WTC11 (cell line): ENCODE measurements at regions not wholly inside any gene's neighbourhood (a gene's known extent, or its start where the extent isn't known, plus 50 kb on each side); places are given as distances from the start of the nearest gene placed in this dataset.
"Not testable (repeated sequence)": the region's sequence is repeated elsewhere in the genome, so short reads cannot be mapped to it uniquely, and the experiment has no call there.

Source experiments
- ATAC-seq: fragments of 200-7000 bp; cut with Tn5 transposase; 2 replicates; pipeline ENCODE4 v1.10.0; 2021; ENCODE audit warnings: mild to moderate bottlenecking, moderate library complexity
- CTCF ChIA-PET: fragments of 300-600 bp; sonication (Branson Sonifier 250); formaldehyde crosslinking; loops from one replicate; lab custom pipeline; 2021; ENCODE audit warnings: antibody characterized with exemption; lab: Charles Lee
- POLR2A ChIA-PET: fragments of 350-600 bp; sonication (Branson Sonifier 250); formaldehyde crosslinking; loops from one replicate; lab custom pipeline; 2021; ENCODE audit warnings: antibody characterized with exemption; lab: Charles Lee
- DNase-seq: peaks from one replicate; pipeline ENCODE4 v3.0.0; 2021; ENCODE audit warnings: low spot score
- H3K27ac Mint-ChIP-seq: 2 replicates; pipeline ENCODE4 v1.8.0; 2021; ENCODE audit warnings: mixed read lengths
- H3K27me3 Mint-ChIP-seq: 2 replicates; pipeline ENCODE4 v1.8.0; 2021; ENCODE audit warnings: low read depth, mild to moderate bottlenecking, moderate library complexity, mixed read lengths
- H3K36me3 Mint-ChIP-seq: 2 replicates; pipeline ENCODE4 v1.8.0; 2021; ENCODE audit warnings: mixed read lengths
- H3K4me1 Mint-ChIP-seq: 2 replicates; pipeline ENCODE4 v1.8.0; 2022; ENCODE audit warnings: mixed read lengths
- H3K4me3 Mint-ChIP-seq: 2 replicates; pipeline ENCODE4 v1.8.0; 2021; ENCODE audit warnings: mild to moderate bottlenecking, moderate library complexity, mixed read lengths
- H3K9me3 Mint-ChIP-seq: 2 replicates; pipeline ENCODE4 v1.8.0; 2021; ENCODE audit warnings: mixed read lengths
- E2F4 ChIP-seq: sonication (generic); formaldehyde crosslinking; IDR thresholded peaks from 2 replicates; pipeline ENCODE4 v1.8.1; 2022; ENCODE audit warnings: low read depth, mild to moderate bottlenecking, moderate library complexity, missing genetic modification reagents, borderline replicate concordance
- ERG ChIP-seq: fragments of 250-450 bp; sonication (Bioruptor Pico); IDR thresholded peaks from 2 replicates; pipeline ENCODE4 v1.8.0; 2021; ENCODE audit warnings: mild to moderate bottlenecking
- ESRRA ChIP-seq: sonication (generic); formaldehyde crosslinking; IDR thresholded peaks from 2 replicates; pipeline ENCODE4 v1.8.1; 2022; ENCODE audit warnings: mild to moderate bottlenecking, missing genetic modification reagents, borderline replicate concordance
- FOXJ3 ChIP-seq: sonication (generic); formaldehyde crosslinking; IDR thresholded peaks from 2 replicates; pipeline ENCODE4 v1.9.0; 2021; ENCODE audit warnings: missing genetic modification reagents, mild to moderate bottlenecking, borderline replicate concordance
- FOXK1 ChIP-seq: sonication (generic); formaldehyde crosslinking; IDR thresholded peaks from 2 replicates; pipeline ENCODE4 v1.8.0; 2022; ENCODE audit warnings: mild to moderate bottlenecking, moderate library complexity, missing genetic modification reagents
- FOXP1 ChIP-seq: sonication (generic); formaldehyde crosslinking; IDR thresholded peaks from 2 replicates; pipeline ENCODE4 v1.8.0; 2022; ENCODE audit warnings: missing genetic modification reagents, mild to moderate bottlenecking, moderate library complexity, borderline replicate concordance
- FOXP4 ChIP-seq: sonication (generic); formaldehyde crosslinking; IDR thresholded peaks from 2 replicates; pipeline ENCODE4 v1.8.0; 2022; ENCODE audit warnings: mild to moderate bottlenecking, missing genetic modification reagents
- HMGXB4 ChIP-seq: sonication (generic); formaldehyde crosslinking; IDR thresholded peaks from 2 replicates; pipeline ENCODE4 v1.8.1; 2023; ENCODE audit warnings: mild to moderate bottlenecking, moderate library complexity, missing genetic modification reagents
- MYBL2 ChIP-seq: sonication (generic); formaldehyde crosslinking; IDR thresholded peaks from 2 replicates; pipeline ENCODE4 v1.8.1; 2023; ENCODE audit warnings: mild to moderate bottlenecking, moderate library complexity, missing genetic modification reagents
- PRRX2 ChIP-seq: fragments of 250-450 bp; sonication (Bioruptor Pico); IDR thresholded peaks from 2 replicates; pipeline ENCODE4 v1.8.0; 2021; ENCODE audit warnings: mild to moderate bottlenecking
- SMAD4 ChIP-seq: sonication (generic); formaldehyde crosslinking; IDR thresholded peaks from 2 replicates; pipeline ENCODE4 v1.8.0; 2022; ENCODE audit warnings: mild to moderate bottlenecking, missing genetic modification reagents
- SP1 ChIP-seq: sonication (generic); formaldehyde crosslinking; conservative IDR thresholded peaks from 2 replicates; pipeline ENCODE4 v1.8.1; 2022; ENCODE audit warnings: missing genetic modification reagents
- ZNF671 ChIP-seq: fragments of 250-450 bp; sonication (Bioruptor Pico); IDR thresholded peaks from 2 replicates; pipeline ENCODE4 v1.8.0; 2021; ENCODE audit warnings: mild to moderate bottlenecking
- TF ChIP-seq, protein P1 (sequence below): sonication (generic); formaldehyde crosslinking; IDR thresholded peaks from 2 replicates; pipeline ENCODE4 v1.8.0; 2023; ENCODE audit warnings: mild to moderate bottlenecking, missing genetic modification reagents
- TF ChIP-seq, protein P2 (sequence below): sonication (generic); formaldehyde crosslinking; IDR thresholded peaks from 2 replicates; pipeline ENCODE4 v1.8.1; 2023; ENCODE audit warnings: mild to moderate bottlenecking, missing genetic modification reagents, borderline replicate concordance
- TF ChIP-seq, protein P3 (sequence below): sonication (generic); formaldehyde crosslinking; IDR thresholded peaks from 2 replicates; pipeline ENCODE4 v1.8.1; 2023; ENCODE audit warnings: mild to moderate bottlenecking, missing genetic modification reagents

DNA sequence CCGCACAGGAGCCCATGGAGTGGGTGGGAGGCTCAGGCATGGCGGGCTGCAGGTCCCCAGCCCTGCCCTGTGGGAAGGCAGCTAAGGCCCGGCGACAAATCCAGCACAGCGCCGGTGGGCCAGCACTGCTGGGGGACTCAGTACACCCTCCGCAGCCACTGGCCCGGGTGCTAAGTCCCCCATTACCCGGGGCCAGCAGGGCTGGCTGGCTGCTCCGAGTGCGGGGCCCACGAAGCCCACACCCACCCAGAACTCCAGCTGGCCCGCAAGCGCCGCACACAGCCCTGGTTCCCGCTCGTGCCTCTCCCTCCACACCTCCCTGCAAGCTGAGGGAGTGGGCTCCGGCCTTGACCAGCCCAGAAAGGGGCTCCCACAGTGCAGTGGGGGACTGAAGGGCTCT is 610.0 kb upstream of the NRG3 start:
- CTCF ChIA-PET, H3K36me3 Mint-ChIP-seq, DNase-seq, H3K4me1 Mint-ChIP-seq, H3K4me3 Mint-ChIP-seq, POLR2A ChIA-PET, H3K27me3 Mint-ChIP-seq, H3K27ac Mint-ChIP-seq, ATAC-seq: not testable (repeated sequence)
- H3K9me3 Mint-ChIP-seq, result peaks cover 28% of the 10 kb centered on the region

DNA sequence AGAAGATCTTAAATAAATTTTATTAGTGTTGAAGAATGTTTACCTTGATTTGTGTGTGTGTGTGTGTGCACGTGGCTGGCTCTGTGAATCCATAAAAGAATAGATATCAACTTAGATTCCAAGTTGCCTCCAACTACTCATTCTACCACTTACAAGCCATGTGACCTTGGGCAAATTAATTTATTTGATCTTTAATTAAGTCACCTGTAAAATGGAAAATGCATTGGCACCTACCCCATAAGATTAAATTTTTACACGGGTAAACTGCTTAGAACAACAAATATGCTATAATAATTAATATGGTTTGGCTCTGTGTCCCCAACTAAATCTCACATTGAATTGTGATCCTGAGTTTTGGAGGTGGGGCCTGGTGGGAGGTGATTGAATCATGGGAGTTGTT is 604.9 kb upstream of the NRG3 start:
- Mint-ChIP-seq H3K36me3 (0 out of 2 replicates have a peak, but pooled peaks cover 2% of the 10 kb centered on the region), H3K27ac (no peak overlapping the region), H3K4me3 (no peak overlapping the region), H3K27me3 (no peaks in the 10 kb centered on the region), H3K9me3 (peaks cover 33% of the 10 kb centered on the region), H3K4me1 (no peaks in the 10 kb centered on the region)
- no peak for TF ChIP-seq SMAD4 (CRISPR knock-in tag)
- no peak for TF ChIP-seq FOXJ3
- TF ChIP-seq HMGXB4 (CRISPR knock-in tag), result no peak
- TF ChIP-seq ERG (CRISPR knock-in tag), result no peak
- TF ChIP-seq, protein P1, sequence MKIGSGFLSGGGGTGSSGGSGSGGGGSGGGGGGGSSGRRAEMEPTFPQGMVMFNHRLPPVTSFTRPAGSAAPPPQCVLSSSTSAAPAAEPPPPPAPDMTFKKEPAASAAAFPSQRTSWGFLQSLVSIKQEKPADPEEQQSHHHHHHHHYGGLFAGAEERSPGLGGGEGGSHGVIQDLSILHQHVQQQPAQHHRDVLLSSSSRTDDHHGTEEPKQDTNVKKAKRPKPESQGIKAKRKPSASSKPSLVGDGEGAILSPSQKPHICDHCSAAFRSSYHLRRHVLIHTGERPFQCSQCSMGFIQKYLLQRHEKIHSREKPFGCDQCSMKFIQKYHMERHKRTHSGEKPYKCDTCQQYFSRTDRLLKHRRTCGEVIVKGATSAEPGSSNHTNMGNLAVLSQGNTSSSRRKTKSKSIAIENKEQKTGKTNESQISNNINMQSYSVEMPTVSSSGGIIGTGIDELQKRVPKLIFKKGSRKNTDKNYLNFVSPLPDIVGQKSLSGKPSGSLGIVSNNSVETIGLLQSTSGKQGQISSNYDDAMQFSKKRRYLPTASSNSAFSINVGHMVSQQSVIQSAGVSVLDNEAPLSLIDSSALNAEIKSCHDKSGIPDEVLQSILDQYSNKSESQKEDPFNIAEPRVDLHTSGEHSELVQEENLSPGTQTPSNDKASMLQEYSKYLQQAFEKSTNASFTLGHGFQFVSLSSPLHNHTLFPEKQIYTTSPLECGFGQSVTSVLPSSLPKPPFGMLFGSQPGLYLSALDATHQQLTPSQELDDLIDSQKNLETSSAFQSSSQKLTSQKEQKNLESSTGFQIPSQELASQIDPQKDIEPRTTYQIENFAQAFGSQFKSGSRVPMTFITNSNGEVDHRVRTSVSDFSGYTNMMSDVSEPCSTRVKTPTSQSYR, result no peak
- TF ChIP-seq E2F4, result no peak
- TF ChIP-seq MYBL2 (CRISPR knock-in tag), result no peak
- TF ChIP-seq ZNF671 (CRISPR knock-in tag), result no peak
- no peak for TF ChIP-seq SP1 (CRISPR knock-in tag)
- TF ChIP-seq, protein P2, sequence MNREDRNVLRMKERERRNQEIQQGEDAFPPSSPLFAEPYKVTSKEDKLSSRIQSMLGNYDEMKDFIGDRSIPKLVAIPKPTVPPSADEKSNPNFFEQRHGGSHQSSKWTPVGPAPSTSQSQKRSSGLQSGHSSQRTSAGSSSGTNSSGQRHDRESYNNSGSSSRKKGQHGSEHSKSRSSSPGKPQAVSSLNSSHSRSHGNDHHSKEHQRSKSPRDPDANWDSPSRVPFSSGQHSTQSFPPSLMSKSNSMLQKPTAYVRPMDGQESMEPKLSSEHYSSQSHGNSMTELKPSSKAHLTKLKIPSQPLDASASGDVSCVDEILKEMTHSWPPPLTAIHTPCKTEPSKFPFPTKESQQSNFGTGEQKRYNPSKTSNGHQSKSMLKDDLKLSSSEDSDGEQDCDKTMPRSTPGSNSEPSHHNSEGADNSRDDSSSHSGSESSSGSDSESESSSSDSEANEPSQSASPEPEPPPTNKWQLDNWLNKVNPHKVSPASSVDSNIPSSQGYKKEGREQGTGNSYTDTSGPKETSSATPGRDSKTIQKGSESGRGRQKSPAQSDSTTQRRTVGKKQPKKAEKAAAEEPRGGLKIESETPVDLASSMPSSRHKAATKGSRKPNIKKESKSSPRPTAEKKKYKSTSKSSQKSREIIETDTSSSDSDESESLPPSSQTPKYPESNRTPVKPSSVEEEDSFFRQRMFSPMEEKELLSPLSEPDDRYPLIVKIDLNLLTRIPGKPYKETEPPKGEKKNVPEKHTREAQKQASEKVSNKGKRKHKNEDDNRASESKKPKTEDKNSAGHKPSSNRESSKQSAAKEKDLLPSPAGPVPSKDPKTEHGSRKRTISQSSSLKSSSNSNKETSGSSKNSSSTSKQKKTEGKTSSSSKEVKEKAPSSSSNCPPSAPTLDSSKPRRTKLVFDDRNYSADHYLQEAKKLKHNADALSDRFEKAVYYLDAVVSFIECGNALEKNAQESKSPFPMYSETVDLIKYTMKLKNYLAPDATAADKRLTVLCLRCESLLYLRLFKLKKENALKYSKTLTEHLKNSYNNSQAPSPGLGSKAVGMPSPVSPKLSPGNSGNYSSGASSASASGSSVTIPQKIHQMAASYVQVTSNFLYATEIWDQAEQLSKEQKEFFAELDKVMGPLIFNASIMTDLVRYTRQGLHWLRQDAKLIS (CRISPR knock-in tag), result no peak
- no peak for TF ChIP-seq PRRX2
- TF ChIP-seq ESRRA, result no peak
- no peak for TF ChIP-seq FOXP4 (CRISPR knock-in tag)
- TF ChIP-seq, protein P3, sequence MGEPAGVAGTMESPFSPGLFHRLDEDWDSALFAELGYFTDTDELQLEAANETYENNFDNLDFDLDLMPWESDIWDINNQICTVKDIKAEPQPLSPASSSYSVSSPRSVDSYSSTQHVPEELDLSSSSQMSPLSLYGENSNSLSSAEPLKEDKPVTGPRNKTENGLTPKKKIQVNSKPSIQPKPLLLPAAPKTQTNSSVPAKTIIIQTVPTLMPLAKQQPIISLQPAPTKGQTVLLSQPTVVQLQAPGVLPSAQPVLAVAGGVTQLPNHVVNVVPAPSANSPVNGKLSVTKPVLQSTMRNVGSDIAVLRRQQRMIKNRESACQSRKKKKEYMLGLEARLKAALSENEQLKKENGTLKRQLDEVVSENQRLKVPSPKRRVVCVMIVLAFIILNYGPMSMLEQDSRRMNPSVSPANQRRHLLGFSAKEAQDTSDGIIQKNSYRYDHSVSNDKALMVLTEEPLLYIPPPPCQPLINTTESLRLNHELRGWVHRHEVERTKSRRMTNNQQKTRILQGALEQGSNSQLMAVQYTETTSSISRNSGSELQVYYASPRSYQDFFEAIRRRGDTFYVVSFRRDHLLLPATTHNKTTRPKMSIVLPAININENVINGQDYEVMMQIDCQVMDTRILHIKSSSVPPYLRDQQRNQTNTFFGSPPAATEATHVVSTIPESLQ (CRISPR knock-in tag), result no peak
- TF ChIP-seq FOXP1 (CRISPR knock-in tag), result no peak
- no peak for TF ChIP-seq FOXK1 (CRISPR knock-in tag)
- ATAC-seq (no peak), DNase-seq (no peak)
- ChIA-PET POLR2A (no interaction called here), CTCF (no interaction called here)
